Coronary artery (tissue), 2 donors: ENCODE measurements at regions not wholly inside any gene's neighbourhood (a gene's known extent, or its start where the extent isn't known, plus 50 kb on each side); places are given as distances from the start of the nearest gene placed in this dataset.

Experiments
- DNase-seq: peaks from one replicate; pipeline ENCODE4 v3.0.0-alpha.2; 2017; ENCODE audit warnings: low spot score
- H3K27ac ChIP-seq, 2 donors: fragments of 200-600 bp; sonication (generic); one replicate each; pipeline ENCODE4 v1.5.1; 2016 to 2019
- H3K4me3 ChIP-seq: fragments of 200-600 bp; sonication (generic); 2 replicates; pipeline ENCODE4 v1.5.1; 2016; ENCODE audit warnings: mild to moderate bottlenecking, moderate library complexity
- TF ChIP-seq, protein P1 (sequence below): fragments of 200-600 bp; sonication (generic); IDR thresholded peaks from one replicate; pipeline ENCODE4 v1.5.1; 2019; ENCODE audit warnings: antibody characterized with exemption

DNA sequence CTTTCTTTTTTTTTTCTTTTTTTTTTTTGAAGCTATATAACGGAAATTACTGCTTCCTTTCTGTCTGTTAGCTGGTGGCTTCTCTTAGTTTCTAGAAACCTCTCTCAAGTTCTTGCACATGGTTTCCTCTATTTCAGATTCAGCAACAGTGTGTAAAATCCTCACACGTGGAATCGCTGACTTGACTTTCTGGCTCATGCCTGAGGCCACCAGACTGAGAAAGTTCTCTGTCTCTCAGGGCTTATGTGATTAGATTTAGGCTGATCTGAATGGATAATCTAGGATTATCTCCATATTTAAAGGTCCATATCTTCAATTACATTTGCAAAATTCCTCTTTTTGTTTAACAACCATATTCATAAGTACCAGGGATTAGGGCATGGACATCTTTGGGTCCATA lies 856.3 kb upstream of the SLITRK6 start:
- Histone ChIP-seq H3K27ac (no peak overlapping the region), H3K4me3 (no peak overlapping the region)
- TF ChIP-seq, protein P1, sequence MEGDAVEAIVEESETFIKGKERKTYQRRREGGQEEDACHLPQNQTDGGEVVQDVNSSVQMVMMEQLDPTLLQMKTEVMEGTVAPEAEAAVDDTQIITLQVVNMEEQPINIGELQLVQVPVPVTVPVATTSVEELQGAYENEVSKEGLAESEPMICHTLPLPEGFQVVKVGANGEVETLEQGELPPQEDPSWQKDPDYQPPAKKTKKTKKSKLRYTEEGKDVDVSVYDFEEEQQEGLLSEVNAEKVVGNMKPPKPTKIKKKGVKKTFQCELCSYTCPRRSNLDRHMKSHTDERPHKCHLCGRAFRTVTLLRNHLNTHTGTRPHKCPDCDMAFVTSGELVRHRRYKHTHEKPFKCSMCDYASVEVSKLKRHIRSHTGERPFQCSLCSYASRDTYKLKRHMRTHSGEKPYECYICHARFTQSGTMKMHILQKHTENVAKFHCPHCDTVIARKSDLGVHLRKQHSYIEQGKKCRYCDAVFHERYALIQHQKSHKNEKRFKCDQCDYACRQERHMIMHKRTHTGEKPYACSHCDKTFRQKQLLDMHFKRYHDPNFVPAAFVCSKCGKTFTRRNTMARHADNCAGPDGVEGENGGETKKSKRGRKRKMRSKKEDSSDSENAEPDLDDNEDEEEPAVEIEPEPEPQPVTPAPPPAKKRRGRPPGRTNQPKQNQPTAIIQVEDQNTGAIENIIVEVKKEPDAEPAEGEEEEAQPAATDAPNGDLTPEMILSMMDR = no peak
- no peak for DNase-seq

DNA sequence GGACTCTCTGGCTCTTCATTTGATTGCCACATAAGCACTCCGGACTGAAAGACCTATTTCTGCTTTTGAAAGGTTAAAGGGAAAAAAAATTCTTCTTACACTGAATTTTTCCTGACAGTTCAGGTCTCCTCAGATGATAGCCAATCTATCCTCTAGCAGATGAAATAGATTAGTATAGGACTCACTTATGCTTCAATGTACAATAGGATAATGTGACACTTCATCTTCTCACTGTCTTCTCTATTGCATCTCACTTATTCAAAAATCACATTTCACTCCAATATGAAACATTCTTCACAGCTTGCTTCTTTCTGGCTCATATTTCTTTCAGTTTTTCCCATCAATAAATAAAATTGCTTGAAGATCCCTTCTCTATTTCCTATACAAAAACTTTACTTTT lies 860.9 kb upstream of the SLITRK6 start:
- TF ChIP-seq, protein P1 = no peak
- no peak overlapping the region for H3K27ac ChIP-seq
- DNase-seq = no peak
- no peak overlapping the region for H3K4me3 ChIP-seq

DNA sequence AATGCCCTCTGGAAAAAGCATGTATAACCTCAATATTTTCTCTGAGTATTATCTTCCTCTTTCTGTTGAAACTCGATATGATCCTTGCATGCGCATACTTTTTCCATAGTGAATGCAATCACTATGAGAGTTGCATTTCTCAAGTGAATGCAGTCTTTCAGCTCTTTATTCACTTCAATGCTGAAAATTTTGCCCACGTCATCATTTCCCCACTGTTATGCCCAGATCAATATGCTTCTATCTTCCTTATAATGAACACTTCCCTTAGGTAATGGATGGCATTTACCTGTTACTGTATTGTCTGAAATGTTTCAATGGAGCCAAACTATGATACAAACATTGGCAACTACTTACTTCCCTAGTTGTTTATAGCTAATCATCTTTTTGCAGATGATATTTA lies 866.6 kb upstream of the SLITRK6 start:
- no peak overlapping the region for H3K27ac ChIP-seq
- H3K4me3 ChIP-seq = no peak overlapping the region
- TF ChIP-seq, protein P1 = no peak
- no peak for DNase-seq

GRCh38 chr13:86673931-86674431 lies 874.8 kb upstream of the SLITRK6 start:
- no peak for DNase-seq
- TF ChIP-seq, protein P1 = no peak
- Histone ChIP-seq H3K4me3 (no peak overlapping the region), H3K27ac (no peak overlapping the region)

DNA sequence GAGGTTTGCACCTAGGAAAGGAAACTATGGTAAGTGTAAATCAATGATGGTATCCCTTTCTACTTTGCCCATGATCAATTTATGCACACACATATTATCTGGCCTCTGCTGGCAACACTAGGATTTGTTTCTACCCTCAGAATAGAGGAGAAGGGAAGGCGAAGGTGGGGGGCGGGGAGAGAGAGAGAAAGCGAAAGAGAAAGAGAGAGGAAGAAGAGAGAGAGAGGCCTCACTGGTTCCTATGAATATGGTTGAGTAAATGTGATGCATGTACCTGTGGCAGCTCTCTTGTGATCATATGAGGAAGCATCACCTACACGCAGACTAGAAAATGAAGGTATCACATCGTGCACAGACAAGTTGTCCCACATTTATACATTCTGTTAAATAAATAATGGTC lies 882.0 kb upstream of the SLITRK6 start:
- no peak overlapping the region for H3K4me3 ChIP-seq
- TF ChIP-seq, protein P1 = no peak

DNA sequence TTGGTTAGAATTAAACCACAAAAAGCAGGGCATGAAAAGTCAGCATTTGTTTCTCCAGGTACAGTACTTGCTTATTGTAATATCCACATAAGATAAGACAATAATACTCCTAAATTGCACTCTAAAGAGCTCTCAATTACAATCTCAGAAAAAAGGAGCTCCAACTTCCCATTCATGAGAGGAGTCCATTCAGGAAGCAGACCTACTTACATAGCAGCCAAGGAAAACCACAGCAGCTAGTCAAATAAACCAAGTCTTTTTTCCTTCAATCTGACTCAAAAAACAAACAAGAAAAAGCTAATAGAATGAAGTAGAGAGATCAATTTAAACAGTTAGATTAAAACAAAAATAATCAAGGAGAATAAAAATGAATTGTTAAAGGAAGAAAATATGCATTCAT lies 885.2 kb upstream of the SLITRK6 start:
- Histone ChIP-seq H3K4me3 (no peak overlapping the region), H3K27ac (no peak overlapping the region)
- DNase-seq = no peak
- TF ChIP-seq, protein P1 = no peak

More for the DNA sequence above, 882.0 kb upstream of the SLITRK6 start:
- DNase-seq = no peak
- H3K27ac ChIP-seq = no peak overlapping the region

- TF ChIP-seq, protein P1 = no peak
- DNase-seq = no peak
- H3K27ac ChIP-seq = no peak overlapping the region
- no peak overlapping the region for H3K4me3 ChIP-seq
Observed at GRCh38 chr13:86689911-86690310, 890.7 kb upstream of the SLITRK6 start.
